ENCODE measurements at regions not wholly inside any gene's neighbourhood (a gene's known extent, or its start where the extent isn't known, plus 50 kb on each side); places are given as distances from the start of the nearest gene placed in this dataset.

- no peak for TF ChIP-seq CTCF (IDR thresholded peaks at IDR 0.05; ENCODE audit: low read length)
- TF ChIP-seq EZH2 (IDR thresholded peaks at IDR 0.05; ENCODE audit: borderline replicate concordance, low read length) = no peak
These were observed 204.1 kb upstream of the SASH1 start for GRCh38 chr6:148138573-148138972.

All from OCI-LY1 (cell line).